ENCODE measurements at regions not wholly inside any gene's neighbourhood (a gene's known extent, or its start where the extent isn't known, plus 50 kb on each side); places are given as distances from the start of the nearest gene placed in this dataset.

DNA sequence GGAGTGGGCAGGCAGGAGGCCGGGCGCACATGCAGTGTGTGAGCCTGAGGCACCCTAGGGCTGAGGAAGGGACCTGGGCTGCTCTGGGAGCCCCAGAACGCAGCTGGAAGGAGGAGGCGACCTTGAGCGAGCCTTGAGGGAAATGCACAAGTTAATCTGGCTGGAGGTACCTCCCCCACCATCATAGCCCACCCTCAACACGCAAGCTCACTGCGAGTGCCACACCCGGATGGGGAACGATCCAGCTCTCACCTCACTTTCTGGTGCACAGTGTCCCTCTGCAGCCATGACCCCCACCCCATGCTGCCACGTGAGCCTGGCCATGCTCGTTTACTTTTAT lies 162.4 kb upstream of the PPP2R2D start (continued):
- TF ChIP-seq ZBED1 (IDR thresholded peaks at IDR 0.05; ENCODE audit: borderline replicate concordance) (no peak), JUND (IDR thresholded peaks at IDR 0.05; ENCODE audit: low read depth, low read length) (no peak), MXI1 (IDR thresholded peaks at IDR 0.05; ENCODE audit: low read depth, low read length) (no peak), DPF2 (IDR thresholded peaks at IDR 0.05) (no peak), BCL11A (IDR thresholded peaks at IDR 0.05; ENCODE audit: low read depth, low read length) (no peak)
- TF ChIP-seq, protein P1, sequence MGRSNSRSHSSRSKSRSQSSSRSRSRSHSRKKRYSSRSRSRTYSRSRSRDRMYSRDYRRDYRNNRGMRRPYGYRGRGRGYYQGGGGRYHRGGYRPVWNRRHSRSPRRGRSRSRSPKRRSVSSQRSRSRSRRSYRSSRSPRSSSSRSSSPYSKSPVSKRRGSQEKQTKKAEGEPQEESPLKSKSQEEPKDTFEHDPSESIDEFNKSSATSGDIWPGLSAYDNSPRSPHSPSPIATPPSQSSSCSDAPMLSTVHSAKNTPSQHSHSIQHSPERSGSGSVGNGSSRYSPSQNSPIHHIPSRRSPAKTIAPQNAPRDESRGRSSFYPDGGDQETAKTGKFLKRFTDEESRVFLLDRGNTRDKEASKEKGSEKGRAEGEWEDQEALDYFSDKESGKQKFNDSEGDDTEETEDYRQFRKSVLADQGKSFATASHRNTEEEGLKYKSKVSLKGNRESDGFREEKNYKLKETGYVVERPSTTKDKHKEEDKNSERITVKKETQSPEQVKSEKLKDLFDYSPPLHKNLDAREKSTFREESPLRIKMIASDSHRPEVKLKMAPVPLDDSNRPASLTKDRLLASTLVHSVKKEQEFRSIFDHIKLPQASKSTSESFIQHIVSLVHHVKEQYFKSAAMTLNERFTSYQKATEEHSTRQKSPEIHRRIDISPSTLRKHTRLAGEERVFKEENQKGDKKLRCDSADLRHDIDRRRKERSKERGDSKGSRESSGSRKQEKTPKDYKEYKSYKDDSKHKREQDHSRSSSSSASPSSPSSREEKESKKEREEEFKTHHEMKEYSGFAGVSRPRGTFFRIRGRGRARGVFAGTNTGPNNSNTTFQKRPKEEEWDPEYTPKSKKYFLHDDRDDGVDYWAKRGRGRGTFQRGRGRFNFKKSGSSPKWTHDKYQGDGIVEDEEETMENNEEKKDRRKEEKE (IDR thresholded peaks at IDR 0.05) = no peak
- TF ChIP-seq, protein P2, sequence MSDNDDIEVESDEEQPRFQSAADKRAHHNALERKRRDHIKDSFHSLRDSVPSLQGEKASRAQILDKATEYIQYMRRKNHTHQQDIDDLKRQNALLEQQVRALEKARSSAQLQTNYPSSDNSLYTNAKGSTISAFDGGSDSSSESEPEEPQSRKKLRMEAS (IDR thresholded peaks at IDR 0.05; ENCODE audit: low read depth, low read length) = no peak
- TF ChIP-seq, protein P3, sequence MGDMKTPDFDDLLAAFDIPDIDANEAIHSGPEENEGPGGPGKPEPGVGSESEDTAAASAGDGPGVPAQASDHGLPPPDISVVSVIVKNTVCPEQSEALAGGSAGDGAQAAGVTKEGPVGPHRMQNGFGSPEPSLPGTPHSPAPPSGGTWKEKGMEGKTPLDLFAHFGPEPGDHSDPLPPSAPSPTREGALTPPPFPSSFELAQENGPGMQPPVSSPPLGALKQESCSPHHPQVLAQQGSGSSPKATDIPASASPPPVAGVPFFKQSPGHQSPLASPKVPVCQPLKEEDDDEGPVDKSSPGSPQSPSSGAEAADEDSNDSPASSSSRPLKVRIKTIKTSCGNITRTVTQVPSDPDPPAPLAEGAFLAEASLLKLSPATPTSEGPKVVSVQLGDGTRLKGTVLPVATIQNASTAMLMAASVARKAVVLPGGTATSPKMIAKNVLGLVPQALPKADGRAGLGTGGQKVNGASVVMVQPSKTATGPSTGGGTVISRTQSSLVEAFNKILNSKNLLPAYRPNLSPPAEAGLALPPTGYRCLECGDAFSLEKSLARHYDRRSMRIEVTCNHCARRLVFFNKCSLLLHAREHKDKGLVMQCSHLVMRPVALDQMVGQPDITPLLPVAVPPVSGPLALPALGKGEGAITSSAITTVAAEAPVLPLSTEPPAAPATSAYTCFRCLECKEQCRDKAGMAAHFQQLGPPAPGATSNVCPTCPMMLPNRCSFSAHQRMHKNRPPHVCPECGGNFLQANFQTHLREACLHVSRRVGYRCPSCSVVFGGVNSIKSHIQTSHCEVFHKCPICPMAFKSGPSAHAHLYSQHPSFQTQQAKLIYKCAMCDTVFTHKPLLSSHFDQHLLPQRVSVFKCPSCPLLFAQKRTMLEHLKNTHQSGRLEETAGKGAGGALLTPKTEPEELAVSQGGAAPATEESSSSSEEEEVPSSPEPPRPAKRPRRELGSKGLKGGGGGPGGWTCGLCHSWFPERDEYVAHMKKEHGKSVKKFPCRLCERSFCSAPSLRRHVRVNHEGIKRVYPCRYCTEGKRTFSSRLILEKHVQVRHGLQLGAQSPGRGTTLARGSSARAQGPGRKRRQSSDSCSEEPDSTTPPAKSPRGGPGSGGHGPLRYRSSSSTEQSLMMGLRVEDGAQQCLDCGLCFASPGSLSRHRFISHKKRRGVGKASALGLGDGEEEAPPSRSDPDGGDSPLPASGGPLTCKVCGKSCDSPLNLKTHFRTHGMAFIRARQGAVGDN (IDR thresholded peaks at IDR 0.05) = no peak
